Neutrophil (primary cell): ENCODE measurements at regions not wholly inside any gene's neighbourhood (a gene's known extent, or its start where the extent isn't known, plus 50 kb on each side); places are given as distances from the start of the nearest gene placed in this dataset.

ENCODE experiments used
- H3K27ac ChIP-seq: fragments of 200-600 bp; sonication (generic); 2 replicates; pipeline ENCODE4 v1.5.1; 2016; ENCODE audit warnings: mild to moderate bottlenecking, moderate library complexity
- H3K27me3 ChIP-seq: fragments of 200-600 bp; sonication (generic); 2 replicates; pipeline ENCODE4 v1.6.0; 2016; ENCODE audit warnings: mild to moderate bottlenecking
- H3K36me3 ChIP-seq: fragments of 200-600 bp; sonication (generic); 2 replicates; pipeline ENCODE4 v1.5.1; 2017
- H3K4me1 ChIP-seq, 2 experiments: fragments of 200-600 bp in 1 of 2; sonication (generic) in 1 of 2; 1 replicate in 1 of 2; 2 replicates in 1 of 2; pipeline versions ENCODE4 v1.5.1 to v1.6.1; 2013 to 2016; ENCODE audit warnings: low read depth in 1 of 2, low read length in 1 of 2, mild to moderate bottlenecking in 1 of 2, moderate library complexity in 1 of 2; ENCODE audit not compliant: control insufficient read depth in 1 of 2, insufficient read depth in 1 of 2
- H3K4me3 ChIP-seq, 2 experiments: fragments of 200-600 bp in 1 of 2; sonication (generic) in 1 of 2; 1 replicate in 1 of 2; 2 replicates in 1 of 2; pipeline ENCODE4 v1.5.1; 2013 to 2016; ENCODE audit warnings: low read depth in 1 of 2, low read length in 1 of 2, mild to moderate bottlenecking in 1 of 2, moderate library complexity in 1 of 2
- H3K9me3 ChIP-seq: fragments of 200-600 bp; sonication (generic); 2 replicates; pipeline ENCODE4 v1.5.1; 2016
- CTCF ChIP-seq: fragments of 200-600 bp; sonication (generic); IDR thresholded peaks from 2 replicates; pipeline ENCODE4 v1.5.1; 2016; ENCODE audit warnings: antibody characterized with exemption

GRCh38 chr2:207318181-207318628 lies 152.5 kb upstream of the KLF7 start:
- Histone ChIP-seq H3K36me3 (no peaks in the 10 kb centered on the region), H3K9me3 (no peaks in the 10 kb centered on the region), H3K4me3 (no peak overlapping the region), H3K27ac (no peak overlapping the region), H3K4me1 (peaks cover 38 to 41% of the 10 kb centered on the region in 2 experiments), H3K27me3 (no peaks in the 10 kb centered on the region)
- no peak for TF ChIP-seq CTCF

GRCh38 chr2:207319316-207319715 lies 153.6 kb upstream of the KLF7 start:
- Histone ChIP-seq H3K4me1 (peaks cover 49 to 52% of the 10 kb centered on the region in 2 experiments), H3K4me3 (no peak overlapping the region), H3K27me3 (no peaks in the 10 kb centered on the region), H3K9me3 (no peaks in the 10 kb centered on the region), H3K36me3 (no peaks in the 10 kb centered on the region), H3K27ac (peak overlapping the region; percentile 59)
- TF ChIP-seq CTCF, result no peak

- Histone ChIP-seq H3K4me3 (no peak overlapping the region), H3K9me3 (no peaks in the 10 kb centered on the region), H3K27ac (peak overlapping the region; percentile 45), H3K36me3 (no peaks in the 10 kb centered on the region), H3K4me1 (peaks cover 53% of the 10 kb centered on the region in 2 experiments), H3K27me3 (no peaks in the 10 kb centered on the region)
- no peak for TF ChIP-seq CTCF
Observed at GRCh38 chr2:207320381-207321159, 154.8 kb upstream of the KLF7 start.

- no peaks in the 10 kb centered on the region for H3K9me3 ChIP-seq
- peak overlapping the region; percentile 45 for H3K27ac ChIP-seq
- no peak for TF ChIP-seq CTCF
- H3K4me3 ChIP-seq, result no peak overlapping the region
- no peaks in the 10 kb centered on the region for H3K27me3 ChIP-seq
- peaks cover 53% of the 10 kb centered on the region in 2 experiments for H3K4me1 ChIP-seq
- no peaks in the 10 kb centered on the region for H3K36me3 ChIP-seq
Observed at GRCh38 chr2:207321514-207321913, 155.8 kb upstream of the KLF7 start.

GRCh38 chr2:207324001-207324400 lies 158.3 kb upstream of the KLF7 start:
- no peaks in the 10 kb centered on the region for H3K27me3 ChIP-seq
- TF ChIP-seq CTCF, result no peak
- no peaks in the 10 kb centered on the region for H3K9me3 ChIP-seq
- H3K27ac ChIP-seq, result peak overlapping the region; percentile 72
- H3K36me3 ChIP-seq, result no peaks in the 10 kb centered on the region
- no peak overlapping the region for H3K4me3 ChIP-seq
- H3K4me1 ChIP-seq, result peaks cover 53% of the 10 kb centered on the region in 2 experiments
